Colonic mucosa (tissue), 4 donors: ENCODE measurements at regions not wholly inside any gene's neighbourhood (a gene's known extent, or its start where the extent isn't known, plus 50 kb on each side); places are given as distances from the start of the nearest gene placed in this dataset.

Experiments
- DNase-seq: peaks from one replicate; pipeline ENCODE4 v3.0.0-alpha.2; 2020
- H3K27ac ChIP-seq: fragments of 200-600 bp; one replicate; pipeline ENCODE4 v1.8.0; 2021
- H3K27me3 ChIP-seq: fragments of 200-600 bp; one replicate; pipeline ENCODE4 v1.8.0; 2021
- H3K36me3 ChIP-seq: fragments of 200-600 bp; one replicate; pipeline ENCODE4 v1.8.0; 2021
- H3K4me1 ChIP-seq: fragments of 200-600 bp; one replicate; pipeline ENCODE4 v1.8.0; 2021; ENCODE audit warnings: mild to moderate bottlenecking
- H3K4me3 ChIP-seq: fragments of 200-600 bp; one replicate; pipeline ENCODE4 v1.8.0; 2021
- H3K9ac ChIP-seq, 2 donors: one replicate each; pipeline ENCODE4 v1.7.0; 2013; ENCODE audit warnings: control low read depth in 2 of 2, low read depth in 2 of 2, low read length in 2 of 2
- H3K9me3 ChIP-seq: fragments of 200-600 bp; one replicate; pipeline ENCODE4 v1.8.0; 2021
- intact Hi-C: fragments of 100-400 bp; cut with DNase I; formaldehyde crosslinking; loops from one replicate; pipeline ENCODE4 v1.14.1; 2022
- TF ChIP-seq, protein P1 (sequence below): fragments of 200-600 bp; IDR thresholded peaks from one replicate; pipeline ENCODE4 v1.8.0; 2022; ENCODE audit warnings: antibody characterized with exemption, mild to moderate bottlenecking
- donor health status: healthy.
- donor health status: DM: no; HTN: no; CAD: no.
- donor health status: DM: no; HTN: no; CAD: no.

DNA sequence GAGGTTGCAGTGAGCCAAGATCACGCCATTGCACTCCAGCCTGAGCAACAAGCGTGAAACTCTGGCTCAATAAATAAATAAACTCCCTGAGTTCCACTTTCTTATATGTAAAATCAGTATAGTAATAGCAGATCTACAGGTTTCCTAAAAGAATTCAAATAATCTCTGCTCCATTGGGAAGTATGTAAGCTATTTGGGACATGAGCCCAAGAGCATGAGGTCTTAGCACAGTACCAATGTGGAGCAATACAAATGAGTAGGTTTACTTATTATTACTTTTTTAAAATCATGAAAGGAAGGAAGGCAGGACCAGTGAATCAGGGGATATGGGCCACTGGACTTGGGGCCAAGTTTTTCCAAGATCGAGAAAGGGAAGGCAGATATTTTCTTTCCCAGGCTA lies 216.9 kb upstream of the DIO2 start:
- H3K36me3 ChIP-seq, result no peaks in the 10 kb centered on the region
- no peaks in the 10 kb centered on the region for H3K27me3 ChIP-seq
- no peak overlapping the region for H3K9ac ChIP-seq
- intact Hi-C loops, result no loop called here
- no peak overlapping the region for H3K4me3 ChIP-seq
- DNase-seq, result no peak
- TF ChIP-seq, protein P1, sequence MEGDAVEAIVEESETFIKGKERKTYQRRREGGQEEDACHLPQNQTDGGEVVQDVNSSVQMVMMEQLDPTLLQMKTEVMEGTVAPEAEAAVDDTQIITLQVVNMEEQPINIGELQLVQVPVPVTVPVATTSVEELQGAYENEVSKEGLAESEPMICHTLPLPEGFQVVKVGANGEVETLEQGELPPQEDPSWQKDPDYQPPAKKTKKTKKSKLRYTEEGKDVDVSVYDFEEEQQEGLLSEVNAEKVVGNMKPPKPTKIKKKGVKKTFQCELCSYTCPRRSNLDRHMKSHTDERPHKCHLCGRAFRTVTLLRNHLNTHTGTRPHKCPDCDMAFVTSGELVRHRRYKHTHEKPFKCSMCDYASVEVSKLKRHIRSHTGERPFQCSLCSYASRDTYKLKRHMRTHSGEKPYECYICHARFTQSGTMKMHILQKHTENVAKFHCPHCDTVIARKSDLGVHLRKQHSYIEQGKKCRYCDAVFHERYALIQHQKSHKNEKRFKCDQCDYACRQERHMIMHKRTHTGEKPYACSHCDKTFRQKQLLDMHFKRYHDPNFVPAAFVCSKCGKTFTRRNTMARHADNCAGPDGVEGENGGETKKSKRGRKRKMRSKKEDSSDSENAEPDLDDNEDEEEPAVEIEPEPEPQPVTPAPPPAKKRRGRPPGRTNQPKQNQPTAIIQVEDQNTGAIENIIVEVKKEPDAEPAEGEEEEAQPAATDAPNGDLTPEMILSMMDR, result no peak
- no peak overlapping the region for H3K27ac ChIP-seq
- H3K9me3 ChIP-seq, result no peaks in the 10 kb centered on the region
- no peaks in the 10 kb centered on the region for H3K4me1 ChIP-seq

- Histone ChIP-seq H3K4me3 (no peak overlapping the region), H3K9ac (no peak overlapping the region), H3K27me3 (no peaks in the 10 kb centered on the region), H3K4me1 (no peaks in the 10 kb centered on the region), H3K27ac (no peak overlapping the region), H3K9me3 (no peaks in the 10 kb centered on the region), H3K36me3 (no peaks in the 10 kb centered on the region)
- intact Hi-C loops, result no loop called here
- DNase-seq, result no peak
- TF ChIP-seq, protein P1, result no peak
These were observed 215.8 kb upstream of the DIO2 start for GRCh38 chr14:80427101-80427500.

DNA sequence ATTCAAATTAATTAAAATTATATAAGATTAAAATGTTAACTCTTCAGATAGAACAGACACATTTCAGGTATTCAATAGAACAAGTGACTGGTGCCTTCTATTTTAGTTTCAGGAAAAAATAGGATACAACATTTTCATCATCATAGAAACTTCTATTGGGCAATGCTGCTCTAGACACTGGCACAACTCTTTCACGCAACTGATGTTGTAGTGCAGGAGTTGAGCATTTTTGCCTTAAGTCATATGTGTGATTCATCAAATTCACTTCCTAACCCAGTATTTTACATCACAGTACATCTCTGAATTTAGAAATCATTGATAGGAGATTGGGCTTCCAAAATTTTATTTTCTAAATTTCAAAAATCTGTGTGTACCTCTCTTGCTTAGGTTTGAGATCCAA lies 215.4 kb upstream of the DIO2 start:
- TF ChIP-seq, protein P1, result no peak
- Histone ChIP-seq H3K36me3 (no peaks in the 10 kb centered on the region), H3K9ac (no peak overlapping the region), H3K27ac (no peak overlapping the region), H3K4me3 (no peak overlapping the region), H3K9me3 (no peaks in the 10 kb centered on the region), H3K27me3 (no peaks in the 10 kb centered on the region), H3K4me1 (no peaks in the 10 kb centered on the region)
- intact Hi-C loops, result no loop called here
- DNase-seq, result no peak

GRCh38 chr14:80425686-80426085 lies 214.4 kb upstream of the DIO2 start:
- H3K27ac ChIP-seq, result no peak overlapping the region
- DNase-seq, result no peak
- H3K9ac ChIP-seq, result no peak overlapping the region
- no peak overlapping the region for H3K4me3 ChIP-seq
- H3K27me3 ChIP-seq, result no peaks in the 10 kb centered on the region
- H3K4me1 ChIP-seq, result no peaks in the 10 kb centered on the region
- intact Hi-C loops, result no loop called here
- H3K36me3 ChIP-seq, result no peaks in the 10 kb centered on the region
- no peaks in the 10 kb centered on the region for H3K9me3 ChIP-seq
- TF ChIP-seq, protein P1, result no peak

- intact Hi-C loops, result no loop called here
- Histone ChIP-seq H3K4me3 (no peak overlapping the region), H3K27me3 (no peaks in the 10 kb centered on the region), H3K9ac (no peak overlapping the region), H3K36me3 (no peaks in the 10 kb centered on the region), H3K9me3 (no peaks in the 10 kb centered on the region), H3K27ac (no peak overlapping the region), H3K4me1 (no peaks in the 10 kb centered on the region)
- TF ChIP-seq, protein P1, result no peak
- DNase-seq, result no peak
These were observed 208.5 kb upstream of the DIO2 start for GRCh38 chr14:80419769-80420168.

DNA sequence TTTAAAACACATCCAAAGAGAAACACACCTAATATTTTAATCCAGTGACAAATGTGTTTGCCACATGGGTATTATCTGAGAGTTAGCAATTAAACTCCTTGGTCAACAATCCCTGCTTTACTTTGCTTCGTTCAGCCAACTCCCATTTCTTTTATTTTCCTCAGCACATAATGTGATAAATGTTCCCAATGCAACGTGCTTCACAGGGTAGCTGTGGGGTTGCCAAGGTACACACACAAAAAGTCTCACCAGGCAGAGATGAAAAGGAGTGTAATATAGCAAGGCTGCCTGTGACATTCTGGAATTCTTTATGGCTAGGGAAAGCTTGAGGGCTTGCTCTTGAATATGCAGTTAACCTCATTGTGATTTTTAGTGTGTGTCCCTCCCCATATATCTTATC lies 208.0 kb upstream of the DIO2 start:
- H3K9me3 ChIP-seq, result no peaks in the 10 kb centered on the region
- H3K4me3 ChIP-seq, result no peak overlapping the region
- no peaks in the 10 kb centered on the region for H3K36me3 ChIP-seq
- no peak overlapping the region for H3K27ac ChIP-seq
- no peak for DNase-seq
- intact Hi-C loops, result no loop called here
- H3K27me3 ChIP-seq, result no peaks in the 10 kb centered on the region
- TF ChIP-seq, protein P1, result no peak
- no peak overlapping the region for H3K9ac ChIP-seq
- H3K4me1 ChIP-seq, result no peaks in the 10 kb centered on the region
